Keratinocyte (primary cell): ENCODE measurements at regions not wholly inside any gene's neighbourhood (a gene's known extent, or its start where the extent isn't known, plus 50 kb on each side); places are given as distances from the start of the nearest gene placed in this dataset.

Experiments
- CTCF ChIP-seq, 3 experiments: IDR thresholded peaks in 1 of 3; conservative IDR thresholded peaks in 1 of 3; optimal IDR thresholded peaks in 1 of 3; 2 replicates in 2 of 3; 3 replicates in 1 of 3; pipeline versions ENCODE3 to v1.5.1; 2011; ENCODE audit warnings: low read length in 3 of 3, mild to moderate bottlenecking in 3 of 3, moderate library complexity in 2 of 3, control low read depth in 1 of 3, inconsistent platforms in 1 of 3; ENCODE audit not compliant: insufficient read depth in 2 of 3; ENCODE audit errors: extremely low read depth in 1 of 3
- EZH2 ChIP-seq: IDR thresholded peaks from one replicate; pipeline ENCODE4 v1.6.1; 2012; ENCODE audit warnings: inconsistent platforms, mild to moderate bottlenecking, low read length, moderate library complexity

DNA sequence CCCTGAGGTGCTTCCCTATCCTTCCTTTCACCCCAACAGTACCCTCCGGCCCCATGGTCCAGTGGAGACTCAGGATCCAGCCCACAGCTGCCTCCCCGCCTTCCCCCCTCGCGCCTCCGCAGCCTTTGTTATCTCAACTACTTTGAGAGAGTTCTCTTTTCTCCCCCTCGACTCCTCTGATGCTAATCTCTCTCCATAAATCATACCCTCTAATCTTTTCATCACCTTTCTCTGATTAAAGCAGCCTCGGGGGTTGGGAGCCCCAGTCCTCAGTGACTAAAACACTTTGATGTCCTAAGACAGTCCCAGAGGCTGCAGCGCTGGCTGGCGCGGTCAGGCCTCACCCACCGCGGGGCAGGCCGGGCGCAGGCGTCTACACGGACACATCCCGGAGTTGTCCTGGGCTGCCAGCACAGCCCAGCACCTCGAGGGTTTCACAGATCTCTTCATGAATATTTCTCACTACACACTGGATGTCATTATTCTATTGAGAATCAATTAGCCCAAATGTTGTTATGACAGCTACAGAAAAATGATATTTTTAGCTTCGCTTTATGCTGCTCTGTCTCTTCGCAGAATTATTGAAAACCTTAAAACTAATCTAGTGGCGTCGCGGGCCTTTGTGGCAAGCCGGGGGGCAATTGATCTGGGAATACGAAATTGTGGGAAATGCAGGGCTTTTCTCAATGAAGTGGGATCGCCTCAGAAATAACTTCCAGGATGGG, 289.5 kb downstream of the RRAGC start:
- no peak for TF ChIP-seq CTCF (optimal IDR thresholded peaks at IDR 0.05 in 1 of 3, IDR thresholded peaks at IDR 0.05 in 1 of 3, conservative IDR thresholded peaks at IDR 0.05 in 1 of 3; ENCODE audit: extremely low read depth in 1 of 3, insufficient read depth in 2 of 3, low read length in 3 of 3)
- peak; percentile 60 for TF ChIP-seq EZH2
